Ascending aorta (tissue), 2 donors: ENCODE measurements at regions not wholly inside any gene's neighbourhood (a gene's known extent, or its start where the extent isn't known, plus 50 kb on each side); places are given as distances from the start of the nearest gene placed in this dataset.

Experiments
- DNase-seq, 2 donors: peaks; one replicate each; pipeline ENCODE4 v3.0.0-alpha.2; 2019; ENCODE audit warnings: low spot score in 2 of 2
- H3K27ac ChIP-seq, 2 donors: fragments of 200-600 bp; sonication (generic); one replicate each; pipeline ENCODE4 v1.5.1; 2016 to 2017; ENCODE audit warnings: mild to moderate bottlenecking in 1 of 2
- H3K27me3 ChIP-seq: fragments of 200-600 bp; sonication (generic); one replicate; pipeline ENCODE4 v1.5.1; 2017
- H3K36me3 ChIP-seq, 2 donors: fragments of 200-600 bp; sonication (generic); one replicate each; pipeline ENCODE4 v1.5.1; 2016
- H3K4me1 ChIP-seq, 2 donors: fragments of 200-600 bp; sonication (generic); one replicate each; pipeline ENCODE4 v1.5.1; 2016 to 2017; ENCODE audit warnings: mild to moderate bottlenecking in 1 of 2
- H3K4me3 ChIP-seq, 2 donors: fragments of 200-600 bp; sonication (generic); one replicate each; pipeline ENCODE4 v1.5.1; 2016 to 2017; ENCODE audit warnings: mild to moderate bottlenecking in 1 of 2
- H3K9me3 ChIP-seq, 2 donors: fragments of 200-600 bp; sonication (generic); one replicate each; pipeline ENCODE4 v1.5.1; 2016
- intact Hi-C: fragments of 100-400 bp; cut with DNase I; formaldehyde crosslinking; loops from one replicate; pipeline ENCODE4 v1.15.1; 2023
- TF ChIP-seq, protein P1 (sequence below), 3 experiments: fragments of 200-600 bp in 2 of 3; fragments of 450-650 bp in 1 of 3; sonication (generic) in 2 of 3; IDR thresholded peaks; one replicate each; pipeline ENCODE4 v1.5.1; 2016 to 2019; ENCODE audit warnings: antibody characterized with exemption in 3 of 3, mild to moderate bottlenecking in 1 of 3, moderate library complexity in 1 of 3

DNA sequence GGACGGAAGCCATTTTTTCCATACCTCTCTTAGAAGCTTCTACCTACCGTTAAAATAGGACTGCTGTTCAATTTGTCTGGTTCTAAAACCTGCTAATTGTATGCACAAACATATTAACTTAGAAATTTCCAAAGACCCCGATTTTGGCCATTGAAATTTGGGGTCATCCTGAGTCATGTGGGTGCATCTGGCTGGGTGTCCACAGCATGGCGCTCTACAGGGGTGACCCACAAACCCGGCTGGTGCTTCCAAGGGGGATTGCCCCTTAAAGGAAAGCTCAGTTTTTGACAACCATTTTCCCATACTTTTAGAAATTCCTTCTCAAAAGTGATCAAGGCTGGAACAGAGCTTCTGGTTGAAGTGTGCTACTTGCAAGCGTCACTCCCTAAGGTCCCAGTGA lies 83.9 kb upstream of the EIF5 start:
- Histone ChIP-seq H3K36me3 (no peaks in the 10 kb centered on the region), H3K4me1 (no peaks in the 10 kb centered on the region), H3K27ac (no peak overlapping the region), H3K4me3 (no peak overlapping the region), H3K27me3 (no peaks in the 10 kb centered on the region), H3K9me3 (no peaks in the 10 kb centered on the region)
- TF ChIP-seq, protein P1, sequence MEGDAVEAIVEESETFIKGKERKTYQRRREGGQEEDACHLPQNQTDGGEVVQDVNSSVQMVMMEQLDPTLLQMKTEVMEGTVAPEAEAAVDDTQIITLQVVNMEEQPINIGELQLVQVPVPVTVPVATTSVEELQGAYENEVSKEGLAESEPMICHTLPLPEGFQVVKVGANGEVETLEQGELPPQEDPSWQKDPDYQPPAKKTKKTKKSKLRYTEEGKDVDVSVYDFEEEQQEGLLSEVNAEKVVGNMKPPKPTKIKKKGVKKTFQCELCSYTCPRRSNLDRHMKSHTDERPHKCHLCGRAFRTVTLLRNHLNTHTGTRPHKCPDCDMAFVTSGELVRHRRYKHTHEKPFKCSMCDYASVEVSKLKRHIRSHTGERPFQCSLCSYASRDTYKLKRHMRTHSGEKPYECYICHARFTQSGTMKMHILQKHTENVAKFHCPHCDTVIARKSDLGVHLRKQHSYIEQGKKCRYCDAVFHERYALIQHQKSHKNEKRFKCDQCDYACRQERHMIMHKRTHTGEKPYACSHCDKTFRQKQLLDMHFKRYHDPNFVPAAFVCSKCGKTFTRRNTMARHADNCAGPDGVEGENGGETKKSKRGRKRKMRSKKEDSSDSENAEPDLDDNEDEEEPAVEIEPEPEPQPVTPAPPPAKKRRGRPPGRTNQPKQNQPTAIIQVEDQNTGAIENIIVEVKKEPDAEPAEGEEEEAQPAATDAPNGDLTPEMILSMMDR (IDR thresholded peaks at IDR 0.05) = no peak
- intact Hi-C loops = no loop called here
- no peak for DNase-seq

DNA sequence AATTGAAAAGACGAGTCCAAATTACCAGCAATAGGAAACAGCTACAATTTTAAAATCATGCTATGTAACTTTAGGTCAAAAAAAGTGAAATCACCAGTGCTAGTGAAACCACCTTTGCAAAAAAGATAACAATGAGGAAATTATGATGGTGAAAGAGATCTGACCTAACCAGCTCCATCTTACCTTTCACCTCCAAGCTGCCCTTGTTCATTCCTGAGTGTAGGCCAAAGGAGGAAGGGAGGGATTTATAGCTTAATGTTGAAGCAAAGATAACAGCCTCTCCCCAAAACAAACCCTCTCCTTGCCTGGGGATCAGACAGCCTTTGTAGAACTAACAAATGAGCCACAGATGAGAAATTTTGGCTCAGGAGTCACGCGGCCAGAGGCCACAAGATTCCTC lies 83.2 kb upstream of the EIF5 start:
- TF ChIP-seq, protein P1 (IDR thresholded peaks at IDR 0.05) = no peak
- no peaks in the 10 kb centered on the region for H3K27me3 ChIP-seq
- no peak overlapping the region for H3K27ac ChIP-seq
- H3K9me3 ChIP-seq = no peaks in the 10 kb centered on the region
- no peaks in the 10 kb centered on the region for H3K36me3 ChIP-seq
- no peak for DNase-seq
- intact Hi-C loops = no loop called here
- no peak overlapping the region for H3K4me3 ChIP-seq
- H3K4me1 ChIP-seq = no peaks in the 10 kb centered on the region

DNA sequence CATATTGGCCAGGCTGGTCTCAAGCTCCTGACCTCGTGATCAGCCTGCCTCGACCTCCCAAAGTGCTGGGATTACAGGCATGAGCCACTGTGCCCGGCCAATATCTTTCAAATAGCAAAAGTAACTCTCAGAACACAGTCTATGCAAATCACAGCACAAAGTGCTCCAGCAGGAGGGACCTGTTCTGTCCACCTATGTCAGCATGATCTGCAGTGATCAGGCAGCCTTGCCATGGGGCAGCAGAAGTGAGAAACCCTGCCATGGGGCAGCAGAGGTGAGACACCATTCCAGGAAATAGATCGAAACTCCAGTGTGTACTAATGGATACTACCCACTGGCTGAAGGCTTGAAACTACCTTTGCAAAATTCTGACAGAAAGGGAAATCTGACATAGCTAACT lies 78.5 kb upstream of the EIF5 start:
- Histone ChIP-seq H3K9me3 (no peaks in the 10 kb centered on the region), H3K4me1 (no peaks in the 10 kb centered on the region), H3K4me3 (no peak overlapping the region), H3K27me3 (no peaks in the 10 kb centered on the region), H3K36me3 (no peaks in the 10 kb centered on the region), H3K27ac (no peak overlapping the region)
- intact Hi-C loops = no loop called here
- TF ChIP-seq, protein P1 (IDR thresholded peaks at IDR 0.05) = no peak
- DNase-seq = no peak

DNA sequence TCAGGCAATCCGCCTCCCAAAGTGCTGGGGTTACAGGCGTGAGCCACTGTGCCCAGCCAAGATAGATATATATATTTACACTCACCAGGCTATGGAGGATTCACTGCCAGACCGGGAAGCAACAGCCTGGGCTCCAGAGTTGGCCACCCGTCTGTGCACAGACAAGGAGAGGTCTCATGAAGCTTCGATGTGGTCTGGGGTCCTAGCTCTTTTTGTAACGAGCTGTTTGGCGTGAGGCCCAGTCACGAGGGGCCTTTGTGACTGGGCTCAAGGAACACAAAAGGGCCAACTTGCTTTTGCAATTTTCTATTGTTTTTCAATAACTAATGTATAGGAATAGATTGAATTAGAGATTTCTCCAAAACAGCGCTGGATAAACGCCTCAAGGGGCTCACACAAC lies 77.6 kb upstream of the EIF5 start:
- Histone ChIP-seq H3K4me1 (no peaks in the 10 kb centered on the region), H3K9me3 (no peaks in the 10 kb centered on the region), H3K27me3 (no peaks in the 10 kb centered on the region), H3K27ac (no peak overlapping the region), H3K4me3 (no peak overlapping the region), H3K36me3 (no peaks in the 10 kb centered on the region)
- intact Hi-C loops = no loop called here
- TF ChIP-seq, protein P1 (IDR thresholded peaks at IDR 0.05) = no peak
- no peak for DNase-seq

DNA sequence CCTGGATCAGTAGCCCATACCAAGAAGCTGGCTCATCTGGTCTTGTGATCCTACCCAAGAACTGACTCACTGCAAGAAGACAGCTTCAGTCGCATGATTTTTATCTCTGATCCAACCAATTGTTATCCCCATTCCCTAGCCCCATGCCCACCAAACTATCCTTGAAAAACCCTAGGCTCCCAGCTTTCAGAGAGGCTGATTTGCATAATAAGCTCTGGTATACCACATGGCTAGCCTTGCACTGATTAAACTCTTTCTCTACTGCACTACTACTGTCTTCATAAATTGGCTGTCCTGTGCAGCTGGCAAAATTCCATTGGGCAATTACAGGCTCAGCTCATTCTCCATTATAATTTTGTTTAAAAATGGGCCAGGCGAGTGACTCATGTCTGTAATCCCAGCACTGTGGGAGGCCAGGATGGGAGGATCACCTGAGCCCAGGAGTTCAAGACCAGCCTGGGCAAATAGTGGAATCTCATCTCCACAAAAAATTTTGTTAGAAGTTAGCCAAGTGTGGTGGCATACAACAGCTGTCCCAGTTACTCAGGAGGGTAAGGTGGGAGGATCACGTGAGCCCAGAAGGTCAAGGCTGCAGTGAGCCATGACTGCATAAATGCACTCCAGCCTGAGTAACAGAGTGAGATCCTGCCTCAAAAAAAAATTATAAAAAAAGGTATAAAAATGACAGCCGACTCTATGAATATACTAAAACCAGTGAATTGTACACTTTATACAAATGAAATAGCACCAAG lies 76.7 kb upstream of the EIF5 start:
- H3K4me3 ChIP-seq = no peak overlapping the region
- DNase-seq = no peak
- TF ChIP-seq, protein P1 (IDR thresholded peaks at IDR 0.05) = no peak
- no peaks in the 10 kb centered on the region for H3K4me1 ChIP-seq
- H3K9me3 ChIP-seq = no peaks in the 10 kb centered on the region
- H3K27ac ChIP-seq = no peak overlapping the region
- intact Hi-C loops = no loop called here
- H3K27me3 ChIP-seq = no peaks in the 10 kb centered on the region
- H3K36me3 ChIP-seq = no peaks in the 10 kb centered on the region

DNA sequence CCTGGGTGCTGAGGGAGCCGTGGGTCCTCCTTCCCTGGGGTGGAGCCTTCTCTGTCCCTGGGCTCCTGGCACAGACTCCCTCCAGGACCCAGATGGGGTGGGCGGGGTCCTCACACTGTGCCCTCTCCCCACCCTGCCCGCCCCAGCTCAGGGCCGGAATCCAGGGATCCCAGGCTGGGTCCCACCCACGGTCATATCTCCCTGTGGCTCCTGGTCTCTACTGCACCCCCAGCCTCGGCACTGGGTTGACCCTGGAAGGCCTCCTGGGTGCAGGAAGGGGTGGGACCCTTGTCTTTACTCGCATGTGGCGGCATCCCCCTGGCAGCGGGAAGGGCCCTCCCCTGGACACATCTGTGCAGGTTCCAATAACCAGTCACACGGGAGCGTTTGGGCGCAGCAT lies 75.8 kb upstream of the EIF5 start:
- no peak overlapping the region for H3K4me3 ChIP-seq
- H3K4me1 ChIP-seq = no peaks in the 10 kb centered on the region
- H3K27me3 ChIP-seq = no peaks in the 10 kb centered on the region
- no peaks in the 10 kb centered on the region for H3K36me3 ChIP-seq
- TF ChIP-seq, protein P1 (IDR thresholded peaks at IDR 0.05) = no peak
- no peaks in the 10 kb centered on the region for H3K9me3 ChIP-seq
- DNase-seq = no peak
- intact Hi-C loops = no loop called here
- no peak overlapping the region for H3K27ac ChIP-seq
